OCI-LY3 (cell line): ENCODE measurements at regions not wholly inside any gene's neighbourhood (a gene's known extent, or its start where the extent isn't known, plus 50 kb on each side); places are given as distances from the start of the nearest gene placed in this dataset.
"Not testable (repeated sequence)": the region's sequence is repeated elsewhere in the genome, so short reads cannot be mapped to it uniquely, and the experiment has no call there.

Source experiments
- H2AFZ ChIP-seq: fragments of 200-600, 300-600 bp; shearing (Covaris generic); 2 replicates; pipeline ENCODE4 v1.6.0; 2014; ENCODE audit warnings: antibody characterized with exemption, low read depth, low read length
- H3K27ac ChIP-seq: fragments of 200-600, 300-600 bp; sonication (generic); 2 replicates; pipeline ENCODE4 v1.5.1; 2014; ENCODE audit warnings: mild to moderate bottlenecking, low read length, moderate library complexity, mixed read lengths
- H3K27me3 ChIP-seq: fragments of 200-600, 300-600 bp; sonication (generic); 2 replicates; pipeline ENCODE4 v1.6.1; 2014; ENCODE audit warnings: low read depth, low read length, mixed read lengths
- H3K36me3 ChIP-seq: fragments of 200-600, 300-600 bp; sonication (generic); replicated peaks from 2 replicates; pipeline ENCODE3; 2014; ENCODE audit warnings: low read depth, low read length, mixed read lengths
- H3K4me1 ChIP-seq: fragments of 300-600, 200-600 bp; sonication (generic); 2 replicates; pipeline ENCODE4 v1.6.1; 2014; ENCODE audit warnings: low read length, mixed read lengths
- H3K4me2 ChIP-seq: fragments of 200-600, 300-600 bp; sonication (generic); 2 replicates; pipeline ENCODE4 v1.6.1; 2014; ENCODE audit warnings: low read length, mixed read lengths
- H3K4me3 ChIP-seq: fragments of 300-600, 200-600 bp; sonication (generic); 2 replicates; pipeline ENCODE4 v1.5.1; 2014; ENCODE audit warnings: antibody characterized with exemption, mild to moderate bottlenecking, low read length, moderate library complexity
- H3K79me2 ChIP-seq: fragments of 300-600, 200-600 bp; shearing (Covaris generic); 2 replicates; pipeline ENCODE4 v1.6.1; 2014; ENCODE audit warnings: mild to moderate bottlenecking, low read length, mixed read lengths
- H3K9ac ChIP-seq: fragments of 300-600, 200-600 bp; shearing (Covaris generic); 2 replicates; pipeline ENCODE4 v1.6.0; 2014; ENCODE audit warnings: mild to moderate bottlenecking, low read length, moderate library complexity
- H3K9me3 ChIP-seq: fragments of 200-600, 300-600 bp; shearing (Covaris generic); 2 replicates; pipeline ENCODE4 v1.6.1; 2014; ENCODE audit warnings: low read length, mixed read lengths; ENCODE audit not compliant: insufficient read depth
- H4K20me1 ChIP-seq: fragments of 200-600, 300-600 bp; sonication (generic); 2 replicates; pipeline ENCODE4 v1.6.1; 2016; ENCODE audit warnings: low read length, mixed read lengths; ENCODE audit not compliant: insufficient read depth
- EZH2phosphoT487 ChIP-seq: fragments of 200-600 bp; shearing (Covaris generic); IDR thresholded peaks from 2 replicates; pipeline ENCODE4 v1.6.1; 2018; ENCODE audit warnings: antibody characterized with exemption, mixed run types, low read depth
- TF ChIP-seq, protein P1 (sequence below): fragments of 200-600, 300-600 bp; sonication (generic); IDR thresholded peaks from 2 replicates; pipeline ENCODE4 v1.5.1; 2014; ENCODE audit warnings: antibody characterized with exemption, low read length, low read depth

DNA sequence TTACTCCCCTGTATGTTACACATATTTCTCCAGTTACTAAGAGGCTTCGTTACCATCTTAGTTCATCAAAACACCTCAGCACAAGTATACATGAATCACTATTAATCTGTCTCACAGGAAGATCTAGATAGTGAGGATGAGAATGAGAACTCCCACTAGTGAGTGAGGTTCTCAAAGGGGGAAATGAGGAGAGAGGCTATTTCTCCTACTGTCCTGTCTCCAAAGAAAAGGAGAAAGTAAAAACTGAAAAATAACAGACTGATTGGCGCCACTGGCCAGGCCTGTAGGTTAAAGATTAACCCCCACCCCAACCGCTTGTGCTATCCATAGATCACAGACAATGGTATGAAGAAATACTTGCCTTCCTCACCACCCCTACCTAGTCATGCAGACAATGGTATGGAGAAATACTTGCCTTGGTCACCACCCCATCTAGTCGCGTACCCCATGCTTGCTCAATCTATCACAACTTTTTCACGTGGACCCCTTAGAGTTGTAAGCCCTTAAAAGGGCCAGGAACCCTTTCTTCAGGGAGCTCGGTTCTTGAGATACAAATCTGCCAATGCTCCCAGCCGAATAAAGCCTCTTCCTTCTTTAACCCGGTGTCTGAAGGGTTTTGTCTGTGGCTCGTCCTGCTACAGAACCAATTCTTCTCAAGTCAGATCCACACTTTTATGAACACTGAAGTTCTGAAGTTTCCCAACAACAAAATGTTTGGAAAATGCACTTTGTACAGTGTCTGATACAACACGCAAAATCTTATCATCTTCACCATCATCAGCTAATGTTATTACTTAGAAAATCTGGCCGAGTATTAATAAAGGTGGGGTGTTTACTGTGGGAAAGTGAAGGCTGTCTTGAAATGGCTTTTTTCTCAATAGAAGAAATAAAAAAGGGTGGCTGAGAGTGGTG lies 598.1 kb downstream of the UQCRFS1 start:
- TF ChIP-seq, protein P1, sequence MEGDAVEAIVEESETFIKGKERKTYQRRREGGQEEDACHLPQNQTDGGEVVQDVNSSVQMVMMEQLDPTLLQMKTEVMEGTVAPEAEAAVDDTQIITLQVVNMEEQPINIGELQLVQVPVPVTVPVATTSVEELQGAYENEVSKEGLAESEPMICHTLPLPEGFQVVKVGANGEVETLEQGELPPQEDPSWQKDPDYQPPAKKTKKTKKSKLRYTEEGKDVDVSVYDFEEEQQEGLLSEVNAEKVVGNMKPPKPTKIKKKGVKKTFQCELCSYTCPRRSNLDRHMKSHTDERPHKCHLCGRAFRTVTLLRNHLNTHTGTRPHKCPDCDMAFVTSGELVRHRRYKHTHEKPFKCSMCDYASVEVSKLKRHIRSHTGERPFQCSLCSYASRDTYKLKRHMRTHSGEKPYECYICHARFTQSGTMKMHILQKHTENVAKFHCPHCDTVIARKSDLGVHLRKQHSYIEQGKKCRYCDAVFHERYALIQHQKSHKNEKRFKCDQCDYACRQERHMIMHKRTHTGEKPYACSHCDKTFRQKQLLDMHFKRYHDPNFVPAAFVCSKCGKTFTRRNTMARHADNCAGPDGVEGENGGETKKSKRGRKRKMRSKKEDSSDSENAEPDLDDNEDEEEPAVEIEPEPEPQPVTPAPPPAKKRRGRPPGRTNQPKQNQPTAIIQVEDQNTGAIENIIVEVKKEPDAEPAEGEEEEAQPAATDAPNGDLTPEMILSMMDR = no peak
- TF ChIP-seq EZH2phosphoT487 = no peak
- Histone ChIP-seq H3K79me2 (peaks cover 11% of the 10 kb centered on the region), H3K9ac (no peak overlapping the region), H4K20me1 (no peaks in the 10 kb centered on the region), H3K4me3 (no peak overlapping the region), H3K36me3 (peaks cover 76% of the 10 kb centered on the region), H3K9me3 (peaks cover 14% of the 10 kb centered on the region; the same call in 1 of the 2 replicates), H2AFZ (no peak overlapping the region), H3K27ac (peak overlapping the region; percentile 32), H3K4me1 (peaks cover 18% of the 10 kb centered on the region), H3K4me2 (no peak overlapping the region), H3K27me3 (no peaks in the 10 kb centered on the region)

DNA sequence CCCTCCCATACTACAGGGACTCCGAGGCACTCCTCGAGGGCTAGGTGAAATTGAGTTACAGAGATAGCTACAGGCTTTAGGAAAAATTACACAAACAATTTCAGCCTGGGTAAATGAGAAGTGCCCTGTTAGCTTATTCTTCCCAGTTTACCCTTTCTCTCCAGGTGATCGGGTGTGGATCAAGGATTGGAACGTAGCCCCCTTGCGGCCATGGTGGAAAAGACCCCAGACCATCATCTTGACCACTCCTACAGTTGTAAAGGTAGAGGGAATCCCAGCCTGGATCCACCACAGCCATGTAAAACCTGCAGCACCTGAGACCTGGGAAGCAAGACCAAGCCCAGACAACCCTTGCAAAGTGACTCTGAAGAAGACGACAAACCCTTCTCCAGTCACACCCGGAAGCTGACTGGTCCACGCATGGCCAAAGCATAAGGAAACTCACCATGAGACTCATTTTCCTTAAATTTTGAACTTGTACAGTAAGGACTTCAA lies 600.6 kb downstream of the UQCRFS1 start:
- no peak overlapping the region for H2AFZ ChIP-seq
- H3K4me3 ChIP-seq = no peak overlapping the region
- H3K9me3 ChIP-seq = peaks cover 14% of the 10 kb centered on the region; the same call in 1 of the 2 replicates
- H3K36me3 ChIP-seq = peaks cover 86% of the 10 kb centered on the region
- H4K20me1 ChIP-seq = no peaks in the 10 kb centered on the region
- peaks cover 37% of the 10 kb centered on the region for H3K79me2 ChIP-seq
- TF ChIP-seq, protein P1 = no peak
- no peak for TF ChIP-seq EZH2phosphoT487
- H3K9ac ChIP-seq = no peak overlapping the region
- H3K4me1 ChIP-seq = peaks cover 30% of the 10 kb centered on the region
- H3K27ac ChIP-seq = no peak overlapping the region
- H3K27me3 ChIP-seq = no peaks in the 10 kb centered on the region
- no peak overlapping the region for H3K4me2 ChIP-seq

DNA sequence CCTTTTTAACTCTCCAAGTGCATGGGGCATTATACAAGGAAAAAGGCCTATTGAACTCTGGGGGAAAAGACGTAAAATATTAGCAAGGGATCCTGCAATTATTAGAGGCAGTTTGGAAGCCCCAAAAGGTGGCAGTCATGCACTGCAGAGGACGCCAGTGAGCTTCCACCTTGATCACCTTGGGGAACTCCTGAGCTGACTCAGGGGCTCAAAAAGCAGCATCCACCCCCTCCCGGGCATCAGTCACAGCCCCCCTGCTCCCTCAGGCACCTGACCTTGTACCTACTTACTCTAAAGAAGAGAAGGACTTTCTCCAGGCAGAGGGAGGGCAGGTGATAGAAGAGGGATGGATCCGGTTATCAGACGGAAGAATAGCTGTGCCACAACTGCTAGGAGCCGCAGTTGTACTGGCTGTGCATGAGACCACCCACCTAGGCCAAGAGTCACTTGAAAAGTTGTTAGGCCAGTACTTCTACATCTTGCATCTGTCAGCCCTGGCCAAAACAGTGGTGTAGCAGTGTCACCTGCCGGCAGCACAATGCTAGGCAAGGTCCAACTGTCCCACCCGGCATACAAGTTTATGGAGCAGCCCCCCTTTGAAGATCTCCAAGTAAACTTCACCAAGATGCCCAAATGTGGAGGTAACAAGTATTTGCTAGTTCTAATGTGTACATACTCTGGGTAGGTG lies 601.6 kb downstream of the UQCRFS1 start:
- H3K27me3 ChIP-seq, H3K9ac ChIP-seq, H3K4me3 ChIP-seq, H4K20me1 ChIP-seq, H2AFZ ChIP-seq, H3K4me2 ChIP-seq: not testable (repeated sequence)
- peaks cover 93% of the 10 kb centered on the region for H3K36me3 ChIP-seq
- H3K9me3 ChIP-seq = peaks cover 14% of the 10 kb centered on the region; the same call in 1 of the 2 replicates
- H3K79me2 ChIP-seq = peaks cover 46% of the 10 kb centered on the region
- H3K27ac ChIP-seq = peak overlapping the region; percentile 96; the same call in 1 of the 2 replicates
- peaks cover 40% of the 10 kb centered on the region for H3K4me1 ChIP-seq

DNA sequence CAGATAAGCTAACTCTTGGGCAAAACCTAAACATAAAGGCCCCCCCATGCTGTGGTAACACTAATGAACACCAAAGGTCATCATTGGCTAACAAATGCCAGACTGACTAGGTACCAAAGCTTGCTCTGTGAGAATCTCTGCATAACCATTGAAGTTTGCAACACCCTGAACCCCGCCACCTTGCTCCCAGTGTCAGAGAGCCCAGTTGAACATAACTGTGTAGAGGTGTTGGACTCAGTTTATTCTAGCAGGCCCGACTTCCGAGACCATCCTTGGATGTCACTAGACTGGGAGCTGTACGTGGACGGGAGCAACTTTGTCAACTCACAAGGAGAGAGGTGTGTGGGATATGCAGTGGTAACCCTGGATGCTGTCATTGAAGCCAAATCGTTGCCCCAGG lies 602.2 kb downstream of the UQCRFS1 start:
- H3K27me3 ChIP-seq = no peaks in the 10 kb centered on the region
- peaks cover 46% of the 10 kb centered on the region for H3K79me2 ChIP-seq
- peaks cover 89% of the 10 kb centered on the region for H3K36me3 ChIP-seq
- TF ChIP-seq, protein P1 = no peak
- TF ChIP-seq EZH2phosphoT487 = no peak
- H2AFZ ChIP-seq = no peak overlapping the region
- H3K27ac ChIP-seq = peak overlapping the region; percentile 96
- no peak overlapping the region for H3K4me2 ChIP-seq
- H4K20me1 ChIP-seq = no peaks in the 10 kb centered on the region
- H3K9ac ChIP-seq = no peak overlapping the region
- H3K4me1 ChIP-seq = peaks cover 46% of the 10 kb centered on the region
- no peak overlapping the region for H3K4me3 ChIP-seq
- peaks cover 14% of the 10 kb centered on the region; the same call in 1 of the 2 replicates for H3K9me3 ChIP-seq
